ENCODE measurements at regions not wholly inside any gene's neighbourhood (a gene's known extent, or its start where the extent isn't known, plus 50 kb on each side); places are given as distances from the start of the nearest gene placed in this dataset.

DNA sequence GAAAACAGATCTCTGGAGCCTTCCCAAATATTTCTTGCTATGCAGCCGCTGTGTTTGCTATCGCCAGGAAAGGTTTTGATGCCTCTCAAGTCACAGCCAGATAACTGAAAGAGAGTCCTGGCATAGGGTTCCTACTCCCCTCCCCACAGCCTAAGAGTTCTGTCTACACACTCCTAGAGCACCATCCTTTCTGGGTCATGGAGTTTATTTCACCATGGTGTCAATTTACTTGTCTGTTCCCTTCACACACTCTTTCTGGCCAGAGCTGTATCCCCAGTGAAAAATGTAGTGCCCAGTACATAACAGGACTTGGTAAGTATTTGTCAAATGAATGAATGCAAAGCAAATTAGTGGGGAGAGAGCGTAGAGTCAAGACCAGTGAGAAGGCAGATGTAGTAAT, 185.3 kb downstream of the HAUS1 start:
- peaks cover 4 to 9% (median 8%) of the 10 kb centered on the region in 4 donors for H3K4me1 ChIP-seq (ENCODE audit: control insufficient read depth in 4 of 4, insufficient read depth in 4 of 4, low read length in 3 of 4)
- TF ChIP-seq HNF4G (IDR thresholded peaks at IDR 0.05) (no peak), REST (IDR thresholded peaks at IDR 0.05) (no peak), HNF4A (conservative IDR thresholded peaks at IDR 0.05) (no peak), SP1 (IDR thresholded peaks at IDR 0.05) (no peak), JUND (IDR thresholded peaks at IDR 0.05) (no peak), YY1 (IDR thresholded peaks at IDR 0.05) (no peak), ZBTB33 (IDR thresholded peaks at IDR 0.05) (no peak), RXRA (IDR thresholded peaks at IDR 0.05) (no peak)
- H3K9ac ChIP-seq (ENCODE audit: low read depth in 1 of 2, low read length in 2 of 2), result no peak overlapping the region
- 91% methylated on average over 3 of the region's 3 CpGs for WGBS
- no peak overlapping the region for H3K4me3 ChIP-seq (ENCODE audit: low read depth in 1 of 3, low read length in 3 of 3)
- no peaks in the 10 kb centered on the region for H3K36me3 ChIP-seq (ENCODE audit: control insufficient read depth in 4 of 4, insufficient read depth in 3 of 4, low read depth in 1 of 4, low read length in 3 of 4)
- no peak for DNase-seq (ENCODE audit: low spot score)
- no peaks in the 10 kb centered on the region for H3K27me3 ChIP-seq (ENCODE audit: control insufficient read depth in 4 of 4, insufficient read depth in 4 of 4, low read length in 3 of 4)
- H3K27ac ChIP-seq (ENCODE audit: low read depth in 1 of 2, low read length in 2 of 2), result no peak overlapping the region
- no peaks in the 10 kb centered on the region for H3K9me3 ChIP-seq (ENCODE audit: control insufficient read depth in 4 of 4, low read length in 3 of 4)

DNA sequence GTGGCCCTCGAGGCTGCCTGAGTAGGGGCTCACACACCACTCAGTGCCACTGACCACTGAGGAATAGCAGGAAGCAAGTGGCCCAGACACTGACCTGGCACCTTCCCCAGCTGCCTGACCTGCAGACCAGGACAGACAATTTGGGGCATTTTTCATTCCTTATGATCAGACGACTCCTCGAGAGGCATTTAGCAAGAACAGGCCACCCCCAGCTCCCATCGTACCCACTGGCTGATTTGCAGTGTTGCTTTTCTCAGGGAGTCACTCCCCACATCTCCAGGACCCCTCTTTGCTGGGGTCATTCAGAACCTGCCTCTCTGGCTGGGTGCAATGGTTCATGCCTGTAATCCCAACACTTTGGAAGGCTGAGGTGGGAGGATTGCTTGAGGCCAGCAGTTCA, 185.7 kb downstream of the HAUS1 start:
- 93% methylated on average over 4 of the region's 4 CpGs for WGBS
- no peaks in the 10 kb centered on the region for H3K27me3 ChIP-seq (ENCODE audit: control insufficient read depth in 4 of 4, insufficient read depth in 4 of 4, low read length in 3 of 4)
- no peak for DNase-seq (ENCODE audit: low spot score)

More for the DNA sequence above, 185.7 kb downstream of the HAUS1 start:
- Histone ChIP-seq H3K9me3 (ENCODE audit: control insufficient read depth in 4 of 4, low read length in 3 of 4) (no peaks in the 10 kb centered on the region), H3K27ac (ENCODE audit: low read depth in 1 of 2, low read length in 2 of 2) (no peak overlapping the region), H3K9ac (ENCODE audit: low read depth in 1 of 2, low read length in 2 of 2) (no peak overlapping the region), H3K36me3 (ENCODE audit: control insufficient read depth in 4 of 4, insufficient read depth in 3 of 4, low read depth in 1 of 4, low read length in 3 of 4) (no peaks in the 10 kb centered on the region), H3K4me1 (ENCODE audit: control insufficient read depth in 4 of 4, insufficient read depth in 4 of 4, low read length in 3 of 4) (peaks cover 4 to 9% (median 8%) of the 10 kb centered on the region in 4 donors), H3K4me3 (ENCODE audit: low read depth in 1 of 3, low read length in 3 of 3) (no peak overlapping the region)
- TF ChIP-seq, protein P1, sequence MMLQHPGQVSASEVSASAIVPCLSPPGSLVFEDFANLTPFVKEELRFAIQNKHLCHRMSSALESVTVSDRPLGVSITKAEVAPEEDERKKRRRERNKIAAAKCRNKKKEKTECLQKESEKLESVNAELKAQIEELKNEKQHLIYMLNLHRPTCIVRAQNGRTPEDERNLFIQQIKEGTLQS (IDR thresholded peaks at IDR 0.05), result no peak
- TF ChIP-seq HNF4A (conservative IDR thresholded peaks at IDR 0.05) (no peak), HNF4G (IDR thresholded peaks at IDR 0.05) (no peak), JUND (IDR thresholded peaks at IDR 0.05) (no peak), EGR1 (IDR thresholded peaks at IDR 0.05; ENCODE audit: low read depth in 2 of 2) (no peak), RXRA (IDR thresholded peaks at IDR 0.05) (no peak), MAX (IDR thresholded peaks at IDR 0.05) (no peak), ZBTB33 (IDR thresholded peaks at IDR 0.05) (no peak), FOXA1 (IDR thresholded peaks at IDR 0.05) (no peak), SP1 (IDR thresholded peaks at IDR 0.05) (no peak), RAD21 (IDR thresholded peaks at IDR 0.05) (no peak), YY1 (IDR thresholded peaks at IDR 0.05) (no peak), GABPA (IDR thresholded peaks at IDR 0.05 in 1 of 2, conservative IDR thresholded peaks at IDR 0.05 in 1 of 2) (no peak), TAF1 (conservative IDR thresholded peaks at IDR 0.05) (no peak), FOXA2 (IDR thresholded peaks at IDR 0.05) (no peak), REST (IDR thresholded peaks at IDR 0.05) (no peak), NR2F2 (IDR thresholded peaks at IDR 0.05) (no peak)
- TF ChIP-seq, protein P2, sequence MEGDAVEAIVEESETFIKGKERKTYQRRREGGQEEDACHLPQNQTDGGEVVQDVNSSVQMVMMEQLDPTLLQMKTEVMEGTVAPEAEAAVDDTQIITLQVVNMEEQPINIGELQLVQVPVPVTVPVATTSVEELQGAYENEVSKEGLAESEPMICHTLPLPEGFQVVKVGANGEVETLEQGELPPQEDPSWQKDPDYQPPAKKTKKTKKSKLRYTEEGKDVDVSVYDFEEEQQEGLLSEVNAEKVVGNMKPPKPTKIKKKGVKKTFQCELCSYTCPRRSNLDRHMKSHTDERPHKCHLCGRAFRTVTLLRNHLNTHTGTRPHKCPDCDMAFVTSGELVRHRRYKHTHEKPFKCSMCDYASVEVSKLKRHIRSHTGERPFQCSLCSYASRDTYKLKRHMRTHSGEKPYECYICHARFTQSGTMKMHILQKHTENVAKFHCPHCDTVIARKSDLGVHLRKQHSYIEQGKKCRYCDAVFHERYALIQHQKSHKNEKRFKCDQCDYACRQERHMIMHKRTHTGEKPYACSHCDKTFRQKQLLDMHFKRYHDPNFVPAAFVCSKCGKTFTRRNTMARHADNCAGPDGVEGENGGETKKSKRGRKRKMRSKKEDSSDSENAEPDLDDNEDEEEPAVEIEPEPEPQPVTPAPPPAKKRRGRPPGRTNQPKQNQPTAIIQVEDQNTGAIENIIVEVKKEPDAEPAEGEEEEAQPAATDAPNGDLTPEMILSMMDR (IDR thresholded peaks at IDR 0.05; ENCODE audit: low read depth, low read length, missing input control), result no peak

Measured in liver (tissue), 8 donors.